Hindlimb muscle (tissue), 1 donor: ENCODE measurements at regions not wholly inside any gene's neighbourhood (a gene's known extent, or its start where the extent isn't known, plus 50 kb on each side); places are given as distances from the start of the nearest gene placed in this dataset.

ENCODE experiments used
- DNase-seq: peaks from one replicate; pipeline ENCODE4 v3.0.0-alpha.2; 2013

GRCh38 chr4:43345323-43345925 lies 452.9 kb downstream of the GRXCR1 start:
- DNase-seq, result no peak

- no peak for DNase-seq
Observed at GRCh38 chr4:43348591-43348990, 456.1 kb downstream of the GRXCR1 start.

- no peak for DNase-seq
Observed at GRCh38 chr4:43351970-43352806, 459.7 kb downstream of the GRXCR1 start.

GRCh38 chr4:43352859-43353258 lies 460.3 kb downstream of the GRXCR1 start:
- no peak for DNase-seq

GRCh38 chr4:43353552-43353951 lies 461.0 kb downstream of the GRXCR1 start:
- no peak for DNase-seq

- no peak for DNase-seq
Observed at GRCh38 chr4:43356786-43357185, 464.3 kb downstream of the GRXCR1 start.

- DNase-seq, result no peak
Observed at GRCh38 chr4:43357252-43357974, 464.9 kb downstream of the GRXCR1 start.

- no peak for DNase-seq
Observed at GRCh38 chr4:43360296-43360695, 467.8 kb downstream of the GRXCR1 start.

- no peak for DNase-seq
Observed at GRCh38 chr4:43362875-43363636, 470.5 kb downstream of the GRXCR1 start.

- no peak for DNase-seq
Observed at GRCh38 chr4:43369036-43369594, 476.6 kb downstream of the GRXCR1 start.

- DNase-seq, result no peak
Observed at GRCh38 chr4:43373201-43373600, 480.7 kb downstream of the GRXCR1 start.

- no peak for DNase-seq
Observed at GRCh38 chr4:43374216-43374751, 481.8 kb downstream of the GRXCR1 start.

GRCh38 chr4:43379016-43379415 lies 486.5 kb downstream of the GRXCR1 start:
- no peak for DNase-seq

- no peak for DNase-seq
Observed at GRCh38 chr4:43380093-43380492, 487.6 kb downstream of the GRXCR1 start.

- no peak for DNase-seq
Observed at GRCh38 chr4:43391069-43391468, 498.6 kb downstream of the GRXCR1 start.

GRCh38 chr4:43394976-43395375 lies 502.5 kb downstream of the GRXCR1 start:
- DNase-seq, result no peak

- DNase-seq, result no peak
Observed at GRCh38 chr4:43399726-43400125, 507.2 kb downstream of the GRXCR1 start.

- DNase-seq, result no peak
Observed at GRCh38 chr4:43402393-43402792, 509.9 kb downstream of the GRXCR1 start.

- DNase-seq, result no peak
Observed at GRCh38 chr4:43410636-43411035, 518.1 kb downstream of the GRXCR1 start.

- no peak for DNase-seq
Observed at GRCh38 chr4:43411226-43411625, 518.7 kb downstream of the GRXCR1 start.

GRCh38 chr4:43423276-43423675 lies 530.8 kb downstream of the GRXCR1 start:
- DNase-seq, result no peak

- no peak for DNase-seq
Observed at GRCh38 chr4:43425206-43425605, 532.7 kb downstream of the GRXCR1 start.
